ENCODE measurements at regions not wholly inside any gene's neighbourhood (a gene's known extent, or its start where the extent isn't known, plus 50 kb on each side); places are given as distances from the start of the nearest gene placed in this dataset.

- Histone ChIP-seq H3K4me3 (ENCODE audit: low read length) (no peak overlapping the region), H3K27me3 (replicated peaks; ENCODE audit: insufficient read depth, low read length) (no peaks in the 10 kb centered on the region), H3K9me2 (replicated peaks; ENCODE audit: insufficient read depth, low read length) (no peaks in the 10 kb centered on the region), H3K9me3 (replicated peaks; ENCODE audit: insufficient read depth, low read length) (no peaks in the 10 kb centered on the region), H3K27ac (ENCODE audit: low read length) (no peak overlapping the region), H3K9ac (ENCODE audit: low read length) (no peak overlapping the region), H3K4me2 (ENCODE audit: low read depth, low read length) (no peak overlapping the region), H3K36me3 (replicated peaks; ENCODE audit: insufficient read depth, low read length) (no peaks in the 10 kb centered on the region), H4K20me1 (ENCODE audit: insufficient read depth, low read length) (no peaks in the 10 kb centered on the region), H3K79me2 (ENCODE audit: low read length) (no peaks in the 10 kb centered on the region), H3K4me1 (ENCODE audit: low read length) (no peaks in the 10 kb centered on the region), H3F3A (ENCODE audit: insufficient read depth, low read length) (no peaks in the 10 kb centered on the region), H2AFZ (ENCODE audit: low read length) (no peak overlapping the region)
- no peak for TF ChIP-seq CTCF (IDR thresholded peaks at IDR 0.05; ENCODE audit: low read length)
- TF ChIP-seq EZH2 (optimal IDR thresholded peaks at IDR 0.05; ENCODE audit: low read depth, low read length) = no peak
- no peak for TF ChIP-seq EZH2phosphoT487 (IDR thresholded peaks at IDR 0.05; ENCODE audit: low read length)
- DNase-seq = no peak
Observed at GRCh38 chr6:115287467-115287866, 773.2 kb downstream of the FRK start.

GRCh38 chr6:115276881-115277565, 783.7 kb downstream of the FRK start:
- no peak for TF ChIP-seq EZH2 (optimal IDR thresholded peaks at IDR 0.05; ENCODE audit: low read depth, low read length)
- TF ChIP-seq CTCF (IDR thresholded peaks at IDR 0.05; ENCODE audit: low read length) = no peak
- TF ChIP-seq EZH2phosphoT487 (IDR thresholded peaks at IDR 0.05; ENCODE audit: low read length) = no peak

GRCh38 chr6:115272311-115272710, 788.4 kb downstream of the FRK start:
- H3K27me3 ChIP-seq (replicated peaks; ENCODE audit: insufficient read depth, low read length) = no peaks in the 10 kb centered on the region
- H3K36me3 ChIP-seq (replicated peaks; ENCODE audit: insufficient read depth, low read length) = no peaks in the 10 kb centered on the region
- no peaks in the 10 kb centered on the region for H3K4me1 ChIP-seq (ENCODE audit: low read length)
- no peak for DNase-seq
- no peak overlapping the region for H3K4me2 ChIP-seq (ENCODE audit: low read depth, low read length)
- H3K9ac ChIP-seq (ENCODE audit: low read length) = no peak overlapping the region
- H3K9me3 ChIP-seq (replicated peaks; ENCODE audit: insufficient read depth, low read length) = no peaks in the 10 kb centered on the region
- H3K79me2 ChIP-seq (ENCODE audit: low read length) = no peaks in the 10 kb centered on the region
- TF ChIP-seq CTCF (IDR thresholded peaks at IDR 0.05; ENCODE audit: low read length) (no peak), EZH2 (optimal IDR thresholded peaks at IDR 0.05; ENCODE audit: low read depth, low read length) (no peak), EZH2phosphoT487 (IDR thresholded peaks at IDR 0.05; ENCODE audit: low read length) (no peak)
- no peak overlapping the region for H3K27ac ChIP-seq (ENCODE audit: low read length)
- no peaks in the 10 kb centered on the region for H3F3A ChIP-seq (ENCODE audit: insufficient read depth, low read length)
- no peak overlapping the region for H3K4me3 ChIP-seq (ENCODE audit: low read length)
- no peaks in the 10 kb centered on the region for H4K20me1 ChIP-seq (ENCODE audit: insufficient read depth, low read length)
- H2AFZ ChIP-seq (ENCODE audit: low read length) = no peak overlapping the region
- no peaks in the 10 kb centered on the region for H3K9me2 ChIP-seq (replicated peaks; ENCODE audit: insufficient read depth, low read length)

More at GRCh38 chr6:115276881-115277565, 783.7 kb downstream of the FRK start:
- Histone ChIP-seq H3K9me2 (replicated peaks; ENCODE audit: insufficient read depth, low read length) (no peaks in the 10 kb centered on the region), H3K79me2 (ENCODE audit: low read length) (no peaks in the 10 kb centered on the region), H3K4me1 (ENCODE audit: low read length) (no peaks in the 10 kb centered on the region), H4K20me1 (ENCODE audit: insufficient read depth, low read length) (no peaks in the 10 kb centered on the region), H2AFZ (ENCODE audit: low read length) (no peak overlapping the region), H3K9me3 (replicated peaks; ENCODE audit: insufficient read depth, low read length) (no peaks in the 10 kb centered on the region), H3K36me3 (replicated peaks; ENCODE audit: insufficient read depth, low read length) (no peaks in the 10 kb centered on the region), H3F3A (ENCODE audit: insufficient read depth, low read length) (no peaks in the 10 kb centered on the region), H3K27ac (ENCODE audit: low read length) (no peak overlapping the region), H3K9ac (ENCODE audit: low read length) (no peak overlapping the region), H3K27me3 (replicated peaks; ENCODE audit: insufficient read depth, low read length) (no peaks in the 10 kb centered on the region), H3K4me2 (ENCODE audit: low read depth, low read length) (no peak overlapping the region), H3K4me3 (ENCODE audit: low read length) (no peak overlapping the region)
- no peak for DNase-seq
